HCT116 (cell line): ENCODE measurements at regions not wholly inside any gene's neighbourhood (a gene's known extent, or its start where the extent isn't known, plus 50 kb on each side); places are given as distances from the start of the nearest gene placed in this dataset.

Source experiments
- JUND ChIP-seq: IDR thresholded peaks from 2 replicates; pipeline ENCODE4 v1.6.1; 2012
- POLR2AphosphoS5 ChIP-seq: IDR thresholded peaks from 2 replicates; pipeline ENCODE4 v1.6.1; 2011; ENCODE audit warnings: mild to moderate bottlenecking, low read depth, low read length, moderate library complexity
- SP1 ChIP-seq: IDR thresholded peaks from 2 replicates; pipeline ENCODE4 v1.6.1; 2012; ENCODE audit warnings: low read depth
- SRF ChIP-seq: IDR thresholded peaks from 2 replicates; pipeline ENCODE4 v1.6.1; 2012; ENCODE audit warnings: low read depth

- TF ChIP-seq SRF (no peak), JUND (no peak), POLR2AphosphoS5 (no peak), SP1 (no peak)
Observed at GRCh38 chr16:85497622-85498314, 115.4 kb upstream of the GSE1 start.
